GM20000 (cell line): ENCODE measurements at regions not wholly inside any gene's neighbourhood (a gene's known extent, or its start where the extent isn't known, plus 50 kb on each side); places are given as distances from the start of the nearest gene placed in this dataset.
"Not testable (repeated sequence)": the region's sequence is repeated elsewhere in the genome, so short reads cannot be mapped to it uniquely, and the experiment has no call there.

Experiments used
- DNase-seq: peaks from one replicate; pipeline ENCODE4 v3.0.0; 2012; ENCODE audit warnings: low spot score
- TF ChIP-seq, protein P1 (sequence below): IDR thresholded peaks from 2 replicates; pipeline ENCODE4 v1.5.1; 2012; ENCODE audit warnings: mild to moderate bottlenecking, control low read depth; ENCODE audit errors: extremely low read depth, missing control alignments

GRCh38 chr16:59635674-59636073, 901.6 kb upstream of the GOT2 start:
- no peak for DNase-seq
- TF ChIP-seq, protein P1, sequence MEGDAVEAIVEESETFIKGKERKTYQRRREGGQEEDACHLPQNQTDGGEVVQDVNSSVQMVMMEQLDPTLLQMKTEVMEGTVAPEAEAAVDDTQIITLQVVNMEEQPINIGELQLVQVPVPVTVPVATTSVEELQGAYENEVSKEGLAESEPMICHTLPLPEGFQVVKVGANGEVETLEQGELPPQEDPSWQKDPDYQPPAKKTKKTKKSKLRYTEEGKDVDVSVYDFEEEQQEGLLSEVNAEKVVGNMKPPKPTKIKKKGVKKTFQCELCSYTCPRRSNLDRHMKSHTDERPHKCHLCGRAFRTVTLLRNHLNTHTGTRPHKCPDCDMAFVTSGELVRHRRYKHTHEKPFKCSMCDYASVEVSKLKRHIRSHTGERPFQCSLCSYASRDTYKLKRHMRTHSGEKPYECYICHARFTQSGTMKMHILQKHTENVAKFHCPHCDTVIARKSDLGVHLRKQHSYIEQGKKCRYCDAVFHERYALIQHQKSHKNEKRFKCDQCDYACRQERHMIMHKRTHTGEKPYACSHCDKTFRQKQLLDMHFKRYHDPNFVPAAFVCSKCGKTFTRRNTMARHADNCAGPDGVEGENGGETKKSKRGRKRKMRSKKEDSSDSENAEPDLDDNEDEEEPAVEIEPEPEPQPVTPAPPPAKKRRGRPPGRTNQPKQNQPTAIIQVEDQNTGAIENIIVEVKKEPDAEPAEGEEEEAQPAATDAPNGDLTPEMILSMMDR: no peak

- no peak for DNase-seq
- TF ChIP-seq, protein P1: no peak
Observed at GRCh38 chr16:59634951-59635350, 900.8 kb upstream of the GOT2 start.

DNA sequence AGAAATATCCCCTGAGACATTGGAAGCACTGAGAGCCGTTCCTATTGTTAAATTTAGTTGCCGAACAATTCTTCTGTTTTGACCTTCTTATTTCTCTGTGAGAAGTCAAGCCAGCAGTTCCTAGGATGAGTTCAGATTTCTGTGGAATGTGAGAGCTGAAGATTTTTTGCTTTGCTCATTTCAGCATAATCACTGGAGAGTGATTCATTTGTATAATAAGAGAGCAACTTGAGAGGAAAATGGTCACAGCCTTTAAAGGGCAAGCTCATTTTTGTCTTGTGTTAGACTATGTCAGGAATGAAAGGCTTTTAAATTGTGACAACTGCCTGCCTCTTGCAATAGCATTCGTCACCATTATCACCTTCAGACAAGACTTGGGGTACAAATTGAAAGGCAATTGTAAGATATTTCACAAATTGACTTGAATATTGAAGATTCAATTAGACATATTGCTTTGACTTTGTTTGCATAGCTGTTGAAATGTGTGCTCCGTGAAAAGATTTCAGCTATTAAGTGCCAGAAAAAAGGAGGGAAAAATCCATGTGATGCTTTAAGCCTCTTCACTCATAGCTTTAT, 900.0 kb upstream of the GOT2 start:
- no peak for DNase-seq
- TF ChIP-seq, protein P1: no peak

DNA sequence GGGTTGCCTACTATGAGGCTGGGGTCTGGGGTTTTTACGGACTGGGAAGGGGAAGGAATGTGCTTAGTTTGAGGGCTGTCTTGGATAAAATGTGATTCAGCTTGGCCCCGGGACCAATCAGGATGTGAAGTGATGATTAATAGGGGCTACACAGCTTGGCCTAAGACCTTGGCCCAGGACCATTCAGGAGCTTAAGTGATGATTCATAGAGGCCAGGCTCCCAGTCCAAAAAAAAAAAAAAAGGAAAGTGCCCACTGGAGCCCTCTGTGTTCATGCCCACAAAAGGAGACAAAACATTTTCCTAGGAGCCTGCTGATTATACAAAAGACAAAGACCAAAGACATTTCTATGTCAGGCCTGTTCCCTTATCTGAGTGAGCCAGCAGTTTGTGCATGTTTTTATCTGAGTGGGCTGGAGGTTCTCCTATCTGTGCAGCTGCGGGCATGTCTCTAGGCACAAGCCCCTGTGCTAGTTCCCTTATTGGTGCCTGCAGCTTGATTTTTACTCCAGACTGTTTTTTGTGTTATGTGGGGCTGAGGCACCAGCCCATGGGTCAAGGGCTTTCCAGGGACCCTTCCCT, 898.2 kb upstream of the GOT2 start:
- TF ChIP-seq, protein P1: no peak
- DNase-seq: no peak

- DNase-seq: not testable (repeated sequence)
Observed at GRCh38 chr16:59624381-59624780, 890.3 kb upstream of the GOT2 start.

GRCh38 chr16:59614466-59615240, 880.5 kb upstream of the GOT2 start:
- TF ChIP-seq, protein P1: no peak
- DNase-seq: no peak

DNA sequence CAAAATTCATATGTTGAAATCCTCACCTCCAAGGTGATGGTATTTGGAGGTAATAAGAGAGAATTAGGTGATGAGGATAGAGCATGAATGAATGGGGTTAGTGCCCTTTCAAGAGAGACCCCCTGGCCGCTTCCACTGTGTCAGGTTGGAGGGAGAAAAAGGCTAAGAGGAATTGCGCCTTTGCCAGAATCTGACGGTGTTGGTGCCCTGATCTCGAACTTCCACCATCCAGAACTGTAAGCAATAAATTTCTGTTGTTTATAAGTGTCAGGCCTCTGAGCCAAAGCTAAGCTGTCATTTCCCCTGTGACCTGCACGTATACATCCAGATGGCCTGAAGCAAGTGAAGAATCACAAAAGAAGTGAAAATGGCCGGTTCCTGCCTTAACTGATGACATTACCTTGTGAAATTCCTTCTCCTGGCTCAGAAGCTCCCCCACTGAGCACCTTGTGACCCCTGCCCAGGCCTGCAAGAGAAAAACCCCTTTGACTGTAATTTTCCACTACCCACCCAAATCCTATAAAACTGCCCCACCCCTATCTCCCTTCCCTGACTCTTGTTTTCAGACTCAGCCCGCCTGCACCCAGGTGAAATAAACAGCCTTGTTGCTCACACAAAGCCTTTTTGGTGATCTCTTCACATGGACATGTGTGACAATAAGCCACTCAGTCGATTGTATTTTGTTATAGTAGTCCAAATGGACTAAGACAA, 878.9 kb upstream of the GOT2 start:
- not testable (repeated sequence) for DNase-seq

DNA sequence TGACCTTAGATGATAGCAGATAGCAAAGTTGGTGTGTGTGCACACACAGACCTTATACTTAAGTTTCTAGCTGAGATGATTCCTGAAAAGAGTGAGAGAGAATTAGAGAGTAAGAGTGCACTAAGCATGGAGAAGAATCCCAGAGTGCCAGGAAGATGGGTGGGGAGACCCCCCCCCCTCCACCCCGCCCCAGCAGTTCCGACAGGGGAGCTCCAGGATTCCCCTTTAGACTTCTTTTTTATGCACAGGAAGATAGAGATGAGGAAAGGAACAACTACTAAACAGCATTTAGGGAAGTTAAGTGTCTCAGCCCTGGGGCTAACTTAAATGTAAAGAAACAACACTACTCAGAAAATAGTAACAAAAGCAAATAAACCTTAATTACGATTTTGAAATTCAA, 878.0 kb upstream of the GOT2 start:
- DNase-seq: no peak
- TF ChIP-seq, protein P1: no peak
